Pancreas (tissue), 10 donors: ENCODE measurements at regions not wholly inside any gene's neighbourhood (a gene's known extent, or its start where the extent isn't known, plus 50 kb on each side); places are given as distances from the start of the nearest gene placed in this dataset.

Experiments
- ATAC-seq, 4 donors: fragments of 200-7000 bp; cut with Tn5 transposase; one replicate each; pipeline versions ENCODE4 v1.8.0 to v1.9.1; 2020; ENCODE audit warnings: mild to moderate bottlenecking in 4 of 4, moderate library complexity in 4 of 4
- DNase-seq, 6 donors: peaks; one replicate each; pipeline ENCODE4 v3.0.0-alpha.2; 2020
- FAIRE-seq: peaks from 2 replicates; lab custom pipeline; 2012; peaks lifted over from hg19 to GRCh38; lab: Jason Lieb, UNC
- H3K27ac ChIP-seq, 4 donors: fragments of 200-600 bp; sonication (generic); 1 replicate in 3 of 4; 2 replicates in 1 of 4; pipeline versions ENCODE4 v1.5.0 to v1.8.0; 2020
- H3K27me3 ChIP-seq, 4 donors: fragments of 200-600 bp; one replicate each; pipeline ENCODE4 v1.8.0; 2021
- H3K36me3 ChIP-seq, 3 donors: fragments of 200-600 bp; sonication (generic) in 1 of 3; one replicate each; pipeline versions ENCODE4 v1.5.0 to v1.8.0; 2020 to 2021
- H3K4me1 ChIP-seq, 3 donors: fragments of 200-600 bp; one replicate each; pipeline ENCODE4 v1.8.0; 2021
- H3K4me3 ChIP-seq, 4 donors: fragments of 200-600 bp; sonication (generic) in 2 of 4; one replicate each; pipeline versions ENCODE4 v1.5.0 to v1.8.0; 2020 to 2021
- H3K9me3 ChIP-seq, 4 donors: fragments of 200-600 bp; one replicate each; pipeline ENCODE4 v1.8.0; 2021
- CTCF ChIP-seq, 4 donors: fragments of 200-600 bp; sonication (generic) in 3 of 4; IDR thresholded peaks; one replicate each; pipeline versions ENCODE4 v1.5.0 to v1.8.0; 2021; ENCODE audit warnings: antibody characterized with exemption in 4 of 4
- WGBS, 2 donors: extraction: QIAGEN DNeasy Blood & Tissue Kit; methylation state at CpG; one replicate each; pipeline ENCODE4 v1.1.7; 2013; 5-methylcytosine and 5-hydroxymethylcytosine counted together
- intact Hi-C, 3 donors: fragments of 100-400 bp; cut with DNase I; formaldehyde crosslinking; loops; one replicate each; pipeline versions ENCODE4 v1.11.1 to v1.14.2; 2022
- donor health status: healthy with polysubstance abuse.
- donor health status: DM: no; HTN: no; CAD: no; lungs with moderate emphysema.
- donor health status: DM: no; HTN: no; CAD: no.
- donor health status: control.
- donor health status: control.
- donor health status: Bipolar disorder and iron deficiency.
- donor health status: DM: yes; HTN: yes; CAD: no.
- donor health status: DM: no; HTN: no; CAD: no.
- donor health status: DM: no; HTN: no; CAD: no.
- donor health status: DM: yes; HTN: yes; CAD: no.

GRCh38 chr3:39593341-39593740 lies 125.9 kb downstream of the MOBP start:
- no peak for ATAC-seq
- Histone ChIP-seq H3K27ac (no peak overlapping the region), H3K9me3 (no peaks in the 10 kb centered on the region), H3K4me1 (no peaks in the 10 kb centered on the region), H3K4me3 (no peak overlapping the region), H3K27me3 (no peaks in the 10 kb centered on the region), H3K36me3 (no peaks in the 10 kb centered on the region)
- TF ChIP-seq CTCF (IDR thresholded peaks at IDR 0.05): no peak
- no peak for FAIRE-seq
- WGBS, 2 donors: 55 to 61% methylated on average over 3 of the region's 3 CpGs
- intact Hi-C loops: no loop called here
- no peak for DNase-seq

- TF ChIP-seq CTCF (IDR thresholded peaks at IDR 0.05): no peak
- Histone ChIP-seq H3K36me3 (no peaks in the 10 kb centered on the region), H3K9me3 (no peaks in the 10 kb centered on the region), H3K27me3 (no peaks in the 10 kb centered on the region), H3K4me3 (no peak overlapping the region), H3K4me1 (no peaks in the 10 kb centered on the region), H3K27ac (no peak overlapping the region)
- no peak for DNase-seq
- intact Hi-C loops: no loop called here
- FAIRE-seq: no peak
- WGBS, 2 donors: 37 to 66% methylated on average over 2 of the region's 2 CpGs
- ATAC-seq: no peak
These were observed 133.8 kb downstream of the MOBP start for GRCh38 chr3:39601241-39601640.

GRCh38 chr3:39605837-39606236 lies 138.4 kb downstream of the MOBP start:
- ATAC-seq: no peak
- Histone ChIP-seq H3K27ac (no peak overlapping the region), H3K27me3 (no peaks in the 10 kb centered on the region), H3K9me3 (no peaks in the 10 kb centered on the region), H3K4me1 (no peaks in the 10 kb centered on the region), H3K4me3 (no peak overlapping the region), H3K36me3 (no peaks in the 10 kb centered on the region)
- no peak for TF ChIP-seq CTCF (IDR thresholded peaks at IDR 0.05)
- DNase-seq: no peak
- WGBS, 2 donors: 70 to 78% methylated on average over 1 of the region's 1 CpG
- no peak for FAIRE-seq
- intact Hi-C loops: no loop called here

GRCh38 chr3:39626198-39626597 lies 158.7 kb downstream of the MOBP start:
- no peak overlapping the region for H3K4me3 ChIP-seq
- H3K4me1 ChIP-seq: no peaks in the 10 kb centered on the region
- H3K27ac ChIP-seq: no peak overlapping the region
- no peaks in the 10 kb centered on the region for H3K27me3 ChIP-seq
- H3K36me3 ChIP-seq: no peaks in the 10 kb centered on the region
- ATAC-seq (no peak), FAIRE-seq (no peak), DNase-seq (no peak)
- intact Hi-C loops: no loop called here
- WGBS, 2 donors: 71 to 78% methylated on average over 1 of the region's 1 CpG
- no peaks in the 10 kb centered on the region for H3K9me3 ChIP-seq
- TF ChIP-seq CTCF (IDR thresholded peaks at IDR 0.05): no peak

DNA sequence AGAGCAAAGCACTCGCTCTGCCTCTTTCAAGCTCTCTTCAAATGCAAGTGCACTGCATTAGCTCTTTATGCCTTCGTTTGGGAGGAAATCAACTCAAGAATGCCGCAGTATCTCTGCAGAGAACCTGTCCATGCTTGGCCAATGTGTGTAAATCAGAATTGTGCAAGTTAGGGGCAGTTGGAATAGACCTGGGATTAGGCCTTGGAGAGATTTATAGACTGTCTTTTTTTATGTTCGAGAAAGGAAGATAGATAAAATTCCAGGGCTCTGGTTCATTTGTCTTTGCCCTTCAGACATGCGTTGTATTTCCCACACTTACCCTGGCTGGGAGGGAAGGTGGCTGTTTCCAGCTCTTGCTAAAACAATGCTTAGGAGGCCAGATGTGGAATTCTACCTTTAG lies 163.7 kb downstream of the MOBP start:
- no peak for FAIRE-seq

More for the DNA sequence above, 163.7 kb downstream of the MOBP start:
- Histone ChIP-seq H3K9me3 (no peaks in the 10 kb centered on the region), H3K27me3 (no peaks in the 10 kb centered on the region), H3K4me3 (no peak overlapping the region), H3K27ac (no peak overlapping the region), H3K36me3 (no peaks in the 10 kb centered on the region), H3K4me1 (no peaks in the 10 kb centered on the region)
- no peak for ATAC-seq
- WGBS, 2 donors: 20 to 22% methylated on average over 5 of the region's 5 CpGs
- no peak for TF ChIP-seq CTCF (IDR thresholded peaks at IDR 0.05)
- no peak for DNase-seq
- intact Hi-C loops: no loop called here
